ENCODE measurements at regions not wholly inside any gene's neighbourhood (a gene's known extent, or its start where the extent isn't known, plus 50 kb on each side); places are given as distances from the start of the nearest gene placed in this dataset.

GRCh38 chr5:133892306-133892705 lies 76.1 kb downstream of the C5orf15 start:
- TF ChIP-seq CTCF (conservative IDR thresholded peaks at IDR 0.05; ENCODE audit: low read length) (no peak), EZH2phosphoT487 (IDR thresholded peaks at IDR 0.05; ENCODE audit: borderline replicate concordance) (no peak)
